ENCODE measurements at regions not wholly inside any gene's neighbourhood (a gene's known extent, or its start where the extent isn't known, plus 50 kb on each side); places are given as distances from the start of the nearest gene placed in this dataset.

- no peak for TF ChIP-seq CTCF (IDR thresholded peaks at IDR 0.05)
- CTCF ChIA-PET = no interaction called here
- Mint-ChIP-seq H3K4me3 (no peak overlapping the region), H3K9me3 (peaks cover 1% of the 10 kb centered on the region), H3K27ac (no peak overlapping the region), H3K4me1 (ENCODE audit: low read depth) (peaks cover under 1% of the 10 kb centered on the region), H3K27me3 (peaks cover 3% of the 10 kb centered on the region), H3K36me3 (ENCODE audit: low read depth) (no peaks in the 10 kb centered on the region)
- POLR2A ChIA-PET = no interaction called here
- DNase-seq (no peak), ATAC-seq (no peak)
- intact Hi-C loops (cut with micrococcal nuclease) = no loop called here
These were observed 156.3 kb upstream of the SESN3 start for GRCh38 chr11:95387325-95387724.

- ChIA-PET POLR2A (no interaction called here), CTCF (no interaction called here)
- no peak for DNase-seq
- no peak overlapping the region for H3K4me3 Mint-ChIP-seq
- H3K4me1 Mint-ChIP-seq (ENCODE audit: low read depth) = peaks cover 3% of the 10 kb centered on the region
- no peaks in the 10 kb centered on the region for H3K9me3 Mint-ChIP-seq
- no peak overlapping the region for H3K27ac Mint-ChIP-seq
- intact Hi-C loops (cut with micrococcal nuclease) = no loop called here
- no peaks in the 10 kb centered on the region for H3K36me3 Mint-ChIP-seq (ENCODE audit: low read depth)
- ATAC-seq = no peak
- TF ChIP-seq CTCF (IDR thresholded peaks at IDR 0.05) = no peak
- peaks cover 2% of the 10 kb centered on the region for H3K27me3 Mint-ChIP-seq
These were observed 154.6 kb upstream of the SESN3 start for GRCh38 chr11:95385577-95385976.

- TF ChIP-seq CTCF (IDR thresholded peaks at IDR 0.05) = no peak
- intact Hi-C loops (cut with micrococcal nuclease) = no loop called here
- no peak for DNase-seq
- ChIA-PET POLR2A (no interaction called here), CTCF (interaction anchor here (1.0 to 1.6 kb wide), 3 partner anchors 225 to 326 kb away, joined by 3 read pairs; no protein-coding TSS in a partner anchor)
- Mint-ChIP-seq H3K9me3 (no peaks in the 10 kb centered on the region), H3K4me3 (no peak overlapping the region), H3K27ac (no peak overlapping the region), H3K4me1 (ENCODE audit: low read depth) (peaks cover 3% of the 10 kb centered on the region), H3K27me3 (peaks cover 4% of the 10 kb centered on the region), H3K36me3 (ENCODE audit: low read depth) (no peaks in the 10 kb centered on the region)
- ATAC-seq = no peak
These were observed 148.5 kb upstream of the SESN3 start for GRCh38 chr11:95379479-95379878.

- DNase-seq = no peak
- peaks cover 3% of the 10 kb centered on the region for H3K4me1 Mint-ChIP-seq (ENCODE audit: low read depth)
- no peak for ATAC-seq
- TF ChIP-seq CTCF (IDR thresholded peaks at IDR 0.05) = no peak
- intact Hi-C loops (cut with micrococcal nuclease) = no loop called here
- H3K9me3 Mint-ChIP-seq = no peaks in the 10 kb centered on the region
- peaks cover 4% of the 10 kb centered on the region for H3K27me3 Mint-ChIP-seq
- ChIA-PET CTCF (interaction anchor here (1.0 to 1.6 kb wide), 2 partner anchors 326 to 327 kb away, joined by 3 read pairs; no protein-coding TSS in a partner anchor), POLR2A (no interaction called here)
- no peak overlapping the region for H3K4me3 Mint-ChIP-seq
- no peak overlapping the region for H3K27ac Mint-ChIP-seq
- H3K36me3 Mint-ChIP-seq (ENCODE audit: low read depth) = no peaks in the 10 kb centered on the region
These were observed 147.8 kb upstream of the SESN3 start for GRCh38 chr11:95378789-95379188.

- DNase-seq (no peak), ATAC-seq (no peak)
- no peak for TF ChIP-seq CTCF (IDR thresholded peaks at IDR 0.05)
- Mint-ChIP-seq H3K27me3 (peaks cover 4% of the 10 kb centered on the region), H3K9me3 (no peaks in the 10 kb centered on the region), H3K4me3 (no peak overlapping the region), H3K4me1 (ENCODE audit: low read depth) (peaks cover 3% of the 10 kb centered on the region), H3K27ac (no peak overlapping the region), H3K36me3 (ENCODE audit: low read depth) (no peaks in the 10 kb centered on the region)
- POLR2A ChIA-PET = no interaction called here
- intact Hi-C loops (cut with micrococcal nuclease) = no loop called here
- CTCF ChIA-PET = interaction anchor here (1.6 kb wide), 1 partner anchor 328 kb away, joined by 3 read pairs; no protein-coding TSS in a partner anchor
These were observed 147.1 kb upstream of the SESN3 start for GRCh38 chr11:95378111-95378510.
